ENCODE measurements at regions not wholly inside any gene's neighbourhood (a gene's known extent, or its start where the extent isn't known, plus 50 kb on each side); places are given as distances from the start of the nearest gene placed in this dataset.

DNA sequence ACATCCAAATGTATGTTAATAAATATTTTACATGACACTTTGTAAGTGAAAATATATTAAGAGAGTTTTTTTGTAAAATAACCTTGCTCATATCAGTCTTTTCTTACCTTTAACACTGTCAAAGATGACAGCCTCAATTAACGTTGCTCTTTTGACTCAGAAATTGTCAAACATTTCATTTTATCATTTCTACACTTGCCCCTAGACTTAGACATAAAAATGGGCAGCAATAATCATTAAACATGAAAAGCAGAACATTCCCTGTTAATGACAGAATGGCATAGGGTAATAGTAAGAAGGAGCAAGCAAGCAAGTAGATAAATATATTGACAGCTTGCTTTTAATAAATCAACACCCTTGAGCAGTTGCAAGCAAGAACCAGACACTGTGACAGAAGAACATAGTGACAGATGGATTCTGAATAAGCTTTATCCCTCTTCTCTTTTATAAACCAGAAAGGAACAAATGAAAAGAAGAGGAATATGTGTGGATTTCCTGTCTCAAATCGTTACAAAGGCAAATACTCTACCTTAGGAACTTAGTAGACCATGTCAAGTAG, 796.0 kb upstream of the CHD1 start:
- ATAC-seq (ENCODE audit: insufficient read depth, low read depth) (no peak), DNase-seq (no peak)
- no peak overlapping the region for H3K4me3 ChIP-seq (ENCODE audit: low read depth in 1 of 2, low read length in 2 of 2)
- no peak overlapping the region for H2AFZ ChIP-seq (ENCODE audit: low read depth, low read length)
- no peak for TF ChIP-seq EZH2 (IDR thresholded peaks at IDR 0.05; ENCODE audit: borderline replicate concordance, low read depth, low read length, severe bottlenecking)
- TF ChIP-seq CTCF (IDR thresholded peaks at IDR 0.05; ENCODE audit: borderline replicate concordance, extremely low read depth, low read length, poor library complexity, severe bottlenecking) = no peak
- no peaks in the 10 kb centered on the region for H3K27me3 ChIP-seq (ENCODE audit: insufficient read depth, low read length, poor library complexity)
- H3K4me1 ChIP-seq (ENCODE audit: insufficient read depth, low read length) = no peaks in the 10 kb centered on the region
- H3K36me3 ChIP-seq (ENCODE audit: insufficient read depth, low read length) = no peaks in the 10 kb centered on the region
- H3K4me2 ChIP-seq (ENCODE audit: insufficient read depth, low read length) = no peak overlapping the region
- no peak overlapping the region for H3K27ac ChIP-seq (ENCODE audit: low read length)
- no peaks in the 10 kb centered on the region for H4K20me1 ChIP-seq (ENCODE audit: insufficient read depth, low read length)
- no peaks in the 10 kb centered on the region for H3K79me2 ChIP-seq (ENCODE audit: insufficient read depth, low read length)
- H3K9ac ChIP-seq (ENCODE audit: low read depth, low read length) = no peak overlapping the region
- H3K9me3 ChIP-seq (ENCODE audit: insufficient read depth, low read length, severe bottlenecking) = no peaks in the 10 kb centered on the region

GRCh38 chr5:99721506-99721905, 792.7 kb upstream of the CHD1 start:
- ATAC-seq (ENCODE audit: insufficient read depth, low read depth) = no peak
- H4K20me1 ChIP-seq (ENCODE audit: insufficient read depth, low read length) = no peaks in the 10 kb centered on the region
- H3K27ac ChIP-seq (ENCODE audit: low read length) = no peak overlapping the region
- H3K4me1 ChIP-seq (ENCODE audit: insufficient read depth, low read length) = no peaks in the 10 kb centered on the region
- DNase-seq = no peak
- no peaks in the 10 kb centered on the region for H3K9me3 ChIP-seq (ENCODE audit: insufficient read depth, low read length, severe bottlenecking)
- H3K27me3 ChIP-seq (ENCODE audit: insufficient read depth, low read length, poor library complexity) = no peaks in the 10 kb centered on the region
- H3K79me2 ChIP-seq (ENCODE audit: insufficient read depth, low read length) = no peaks in the 10 kb centered on the region
- H3K36me3 ChIP-seq (ENCODE audit: insufficient read depth, low read length) = no peaks in the 10 kb centered on the region
- no peak overlapping the region for H3K4me2 ChIP-seq (ENCODE audit: insufficient read depth, low read length)
- H3K4me3 ChIP-seq (ENCODE audit: low read depth in 1 of 2, low read length in 2 of 2) = no peak overlapping the region
- H3K9ac ChIP-seq (ENCODE audit: low read depth, low read length) = no peak overlapping the region
- H2AFZ ChIP-seq (ENCODE audit: low read depth, low read length) = no peak overlapping the region
- TF ChIP-seq EZH2 (IDR thresholded peaks at IDR 0.05; ENCODE audit: borderline replicate concordance, low read depth, low read length, severe bottlenecking) (no peak), CTCF (IDR thresholded peaks at IDR 0.05; ENCODE audit: borderline replicate concordance, extremely low read depth, low read length, poor library complexity, severe bottlenecking) (no peak)

- H4K20me1 ChIP-seq (ENCODE audit: insufficient read depth, low read length) = no peaks in the 10 kb centered on the region
- no peak overlapping the region for H3K27ac ChIP-seq (ENCODE audit: low read length)
- no peaks in the 10 kb centered on the region for H3K36me3 ChIP-seq (ENCODE audit: insufficient read depth, low read length)
- H3K4me2 ChIP-seq (ENCODE audit: insufficient read depth, low read length) = no peak overlapping the region
- DNase-seq (no peak), ATAC-seq (ENCODE audit: insufficient read depth, low read depth) (no peak)
- H3K4me1 ChIP-seq (ENCODE audit: insufficient read depth, low read length) = no peaks in the 10 kb centered on the region
- no peaks in the 10 kb centered on the region for H3K27me3 ChIP-seq (ENCODE audit: insufficient read depth, low read length, poor library complexity)
- no peak for TF ChIP-seq EZH2 (IDR thresholded peaks at IDR 0.05; ENCODE audit: borderline replicate concordance, low read depth, low read length, severe bottlenecking)
- TF ChIP-seq CTCF (IDR thresholded peaks at IDR 0.05; ENCODE audit: borderline replicate concordance, extremely low read depth, low read length, poor library complexity, severe bottlenecking) = no peak
- H2AFZ ChIP-seq (ENCODE audit: low read depth, low read length) = no peak overlapping the region
- no peaks in the 10 kb centered on the region for H3K9me3 ChIP-seq (ENCODE audit: insufficient read depth, low read length, severe bottlenecking)
- H3K4me3 ChIP-seq (ENCODE audit: low read depth in 1 of 2, low read length in 2 of 2) = no peak overlapping the region
- no peak overlapping the region for H3K9ac ChIP-seq (ENCODE audit: low read depth, low read length)
- no peaks in the 10 kb centered on the region for H3K79me2 ChIP-seq (ENCODE audit: insufficient read depth, low read length)
Measured at GRCh38 chr5:99715921-99716320, 787.1 kb upstream of the CHD1 start.

- TF ChIP-seq EZH2 (IDR thresholded peaks at IDR 0.05; ENCODE audit: borderline replicate concordance, low read depth, low read length, severe bottlenecking) (no peak), CTCF (IDR thresholded peaks at IDR 0.05; ENCODE audit: borderline replicate concordance, extremely low read depth, low read length, poor library complexity, severe bottlenecking) (no peak)
- Histone ChIP-seq H3K36me3 (ENCODE audit: insufficient read depth, low read length) (no peaks in the 10 kb centered on the region), H3K4me3 (ENCODE audit: low read depth in 1 of 2, low read length in 2 of 2) (no peak overlapping the region), H2AFZ (ENCODE audit: low read depth, low read length) (no peak overlapping the region), H3K27me3 (ENCODE audit: insufficient read depth, low read length, poor library complexity) (no peaks in the 10 kb centered on the region), H3K9ac (ENCODE audit: low read depth, low read length) (no peak overlapping the region), H3K4me1 (ENCODE audit: insufficient read depth, low read length) (no peaks in the 10 kb centered on the region), H4K20me1 (ENCODE audit: insufficient read depth, low read length) (no peaks in the 10 kb centered on the region), H3K79me2 (ENCODE audit: insufficient read depth, low read length) (no peaks in the 10 kb centered on the region), H3K27ac (ENCODE audit: low read length) (no peak overlapping the region), H3K4me2 (ENCODE audit: insufficient read depth, low read length) (no peak overlapping the region), H3K9me3 (ENCODE audit: insufficient read depth, low read length, severe bottlenecking) (no peaks in the 10 kb centered on the region)
- ATAC-seq (ENCODE audit: insufficient read depth, low read depth) = no peak
- no peak for DNase-seq
Measured at GRCh38 chr5:99706160-99706559, 777.4 kb upstream of the CHD1 start.
